ENCODE measurements at regions not wholly inside any gene's neighbourhood (a gene's known extent, or its start where the extent isn't known, plus 50 kb on each side); places are given as distances from the start of the nearest gene placed in this dataset.

- H3K4me3 ChIP-seq (ENCODE audit: low read depth in 1 of 5, low read length in 5 of 5) = no peak overlapping the region
- no peaks in the 10 kb centered on the region for H3K27me3 ChIP-seq (ENCODE audit: control insufficient read depth in 5 of 5, insufficient read depth in 4 of 5, low read length in 5 of 5)
- H3K4me1 ChIP-seq (ENCODE audit: control insufficient read depth in 5 of 5, insufficient read depth in 5 of 5, low read length in 5 of 5) = peaks cover 0 to 6% (median 0%) of the 10 kb centered on the region in 5 donors
- H3K9ac ChIP-seq (ENCODE audit: low read length in 5 of 5) = no peak overlapping the region
- no peaks in the 10 kb centered on the region for H3K36me3 ChIP-seq (ENCODE audit: control insufficient read depth in 5 of 5, insufficient read depth in 5 of 5, low read length in 5 of 5)
- peaks cover 0 to 6% (median under 1%) of the 10 kb centered on the region in 5 donors for H3K9me3 ChIP-seq (ENCODE audit: control insufficient read depth in 5 of 5, low read length in 5 of 5)
- no peak overlapping the region for H3K27ac ChIP-seq (ENCODE audit: low read depth, low read length)
These were observed 228.8 kb downstream of the DHX35 start for GRCh38 chr20:39190666-39191570.

GRCh38 chr20:39188266-39188765 is 226.2 kb downstream of the DHX35 start:
- H3K4me1 ChIP-seq (ENCODE audit: control insufficient read depth in 5 of 5, insufficient read depth in 5 of 5, low read length in 5 of 5) = peaks cover 0 to 6% (median 0%) of the 10 kb centered on the region in 5 donors
- no peak overlapping the region for H3K9ac ChIP-seq (ENCODE audit: low read length in 5 of 5)
- no peak overlapping the region for H3K27ac ChIP-seq (ENCODE audit: low read depth, low read length)
- peaks cover 0 to 24% (median 17%) of the 10 kb centered on the region in 5 donors for H3K9me3 ChIP-seq (ENCODE audit: control insufficient read depth in 5 of 5, low read length in 5 of 5)
- no peaks in the 10 kb centered on the region for H3K27me3 ChIP-seq (ENCODE audit: control insufficient read depth in 5 of 5, insufficient read depth in 4 of 5, low read length in 5 of 5)
- no peak overlapping the region for H3K4me3 ChIP-seq (ENCODE audit: low read depth in 1 of 5, low read length in 5 of 5)
- no peaks in the 10 kb centered on the region for H3K36me3 ChIP-seq (ENCODE audit: control insufficient read depth in 5 of 5, insufficient read depth in 5 of 5, low read length in 5 of 5)

GRCh38 chr20:39181490-39181889 is 219.3 kb downstream of the DHX35 start:
- Histone ChIP-seq H3K4me3 (ENCODE audit: low read depth in 1 of 5, low read length in 5 of 5) (no peak overlapping the region), H3K36me3 (ENCODE audit: control insufficient read depth in 5 of 5, insufficient read depth in 5 of 5, low read length in 5 of 5) (no peaks in the 10 kb centered on the region), H3K4me1 (ENCODE audit: control insufficient read depth in 5 of 5, insufficient read depth in 5 of 5, low read length in 5 of 5) (no peaks in the 10 kb centered on the region), H3K9ac (ENCODE audit: low read length in 5 of 5) (no peak overlapping the region), H3K27me3 (ENCODE audit: control insufficient read depth in 5 of 5, insufficient read depth in 4 of 5, low read length in 5 of 5) (no peaks in the 10 kb centered on the region), H3K9me3 (ENCODE audit: control insufficient read depth in 5 of 5, low read length in 5 of 5) (peaks cover 0 to 22% (median 17%) of the 10 kb centered on the region in 5 donors), H3K27ac (ENCODE audit: low read depth, low read length) (no peak overlapping the region)

- Histone ChIP-seq H3K4me1 (ENCODE audit: control insufficient read depth in 5 of 5, insufficient read depth in 5 of 5, low read length in 5 of 5) (no peaks in the 10 kb centered on the region), H3K9me3 (ENCODE audit: control insufficient read depth in 5 of 5, low read length in 5 of 5) (no peaks in the 10 kb centered on the region), H3K36me3 (ENCODE audit: control insufficient read depth in 5 of 5, insufficient read depth in 5 of 5, low read length in 5 of 5) (no peaks in the 10 kb centered on the region), H3K4me3 (ENCODE audit: low read depth in 1 of 5, low read length in 5 of 5) (no peak overlapping the region), H3K27ac (ENCODE audit: low read depth, low read length) (no peak overlapping the region), H3K27me3 (ENCODE audit: control insufficient read depth in 5 of 5, insufficient read depth in 4 of 5, low read length in 5 of 5) (peaks cover 0 to 8% (median 0%) of the 10 kb centered on the region in 5 donors), H3K9ac (ENCODE audit: low read length in 5 of 5) (no peak overlapping the region)
These were observed 214.3 kb downstream of the DHX35 start for GRCh38 chr20:39176457-39176856.

GRCh38 chr20:39170896-39171463 is 208.8 kb downstream of the DHX35 start:
- Histone ChIP-seq H3K27ac (ENCODE audit: low read depth, low read length) (no peak overlapping the region), H3K4me1 (ENCODE audit: control insufficient read depth in 5 of 5, insufficient read depth in 5 of 5, low read length in 5 of 5) (no peaks in the 10 kb centered on the region), H3K9ac (ENCODE audit: low read length in 5 of 5) (no peak overlapping the region), H3K36me3 (ENCODE audit: control insufficient read depth in 5 of 5, insufficient read depth in 5 of 5, low read length in 5 of 5) (no peaks in the 10 kb centered on the region), H3K27me3 (ENCODE audit: control insufficient read depth in 5 of 5, insufficient read depth in 4 of 5, low read length in 5 of 5) (peaks cover 0 to 7% (median 2%) of the 10 kb centered on the region in 5 donors), H3K4me3 (ENCODE audit: low read depth in 1 of 5, low read length in 5 of 5) (no peak overlapping the region), H3K9me3 (ENCODE audit: control insufficient read depth in 5 of 5, low read length in 5 of 5) (no peaks in the 10 kb centered on the region)

GRCh38 chr20:39165099-39165498 is 203.0 kb downstream of the DHX35 start:
- Histone ChIP-seq H3K4me3 (ENCODE audit: low read depth in 1 of 5, low read length in 5 of 5) (no peak overlapping the region), H3K9me3 (ENCODE audit: control insufficient read depth in 5 of 5, low read length in 5 of 5) (no peaks in the 10 kb centered on the region), H3K4me1 (ENCODE audit: control insufficient read depth in 5 of 5, insufficient read depth in 5 of 5, low read length in 5 of 5) (no peaks in the 10 kb centered on the region), H3K9ac (ENCODE audit: low read length in 5 of 5) (no peak overlapping the region), H3K36me3 (ENCODE audit: control insufficient read depth in 5 of 5, insufficient read depth in 5 of 5, low read length in 5 of 5) (no peaks in the 10 kb centered on the region), H3K27me3 (ENCODE audit: control insufficient read depth in 5 of 5, insufficient read depth in 4 of 5, low read length in 5 of 5) (peaks cover 0 to 8% (median 0%) of the 10 kb centered on the region in 5 donors), H3K27ac (ENCODE audit: low read depth, low read length) (no peak overlapping the region)

GRCh38 chr20:39164642-39165041 is 202.5 kb downstream of the DHX35 start:
- Histone ChIP-seq H3K27me3 (ENCODE audit: control insufficient read depth in 5 of 5, insufficient read depth in 4 of 5, low read length in 5 of 5) (peaks cover 0 to 9% (median 0%) of the 10 kb centered on the region in 5 donors), H3K9me3 (ENCODE audit: control insufficient read depth in 5 of 5, low read length in 5 of 5) (no peaks in the 10 kb centered on the region), H3K4me1 (ENCODE audit: control insufficient read depth in 5 of 5, insufficient read depth in 5 of 5, low read length in 5 of 5) (no peaks in the 10 kb centered on the region), H3K27ac (ENCODE audit: low read depth, low read length) (no peak overlapping the region), H3K4me3 (ENCODE audit: low read depth in 1 of 5, low read length in 5 of 5) (no peak overlapping the region), H3K9ac (ENCODE audit: low read length in 5 of 5) (no peak overlapping the region), H3K36me3 (ENCODE audit: control insufficient read depth in 5 of 5, insufficient read depth in 5 of 5, low read length in 5 of 5) (no peaks in the 10 kb centered on the region)

GRCh38 chr20:39163993-39164392 is 201.8 kb downstream of the DHX35 start:
- Histone ChIP-seq H3K27ac (ENCODE audit: low read depth, low read length) (no peak overlapping the region), H3K9ac (ENCODE audit: low read length in 5 of 5) (no peak overlapping the region), H3K4me1 (ENCODE audit: control insufficient read depth in 5 of 5, insufficient read depth in 5 of 5, low read length in 5 of 5) (no peaks in the 10 kb centered on the region), H3K27me3 (ENCODE audit: control insufficient read depth in 5 of 5, insufficient read depth in 4 of 5, low read length in 5 of 5) (peaks cover 0 to 9% (median 0%) of the 10 kb centered on the region in 5 donors), H3K9me3 (ENCODE audit: control insufficient read depth in 5 of 5, low read length in 5 of 5) (no peaks in the 10 kb centered on the region), H3K36me3 (ENCODE audit: control insufficient read depth in 5 of 5, insufficient read depth in 5 of 5, low read length in 5 of 5) (no peaks in the 10 kb centered on the region), H3K4me3 (ENCODE audit: low read depth in 1 of 5, low read length in 5 of 5) (no peak overlapping the region)

- no peaks in the 10 kb centered on the region for H3K9me3 ChIP-seq (ENCODE audit: control insufficient read depth in 5 of 5, low read length in 5 of 5)
- no peak overlapping the region for H3K9ac ChIP-seq (ENCODE audit: low read length in 5 of 5)
- H3K36me3 ChIP-seq (ENCODE audit: control insufficient read depth in 5 of 5, insufficient read depth in 5 of 5, low read length in 5 of 5) = no peaks in the 10 kb centered on the region
- H3K4me3 ChIP-seq (ENCODE audit: low read depth in 1 of 5, low read length in 5 of 5) = no peak overlapping the region
- H3K27me3 ChIP-seq (ENCODE audit: control insufficient read depth in 5 of 5, insufficient read depth in 4 of 5, low read length in 5 of 5) = peaks cover 4 to 7% (median 4%) of the 10 kb centered on the region in 5 donors
- H3K4me1 ChIP-seq (ENCODE audit: control insufficient read depth in 5 of 5, insufficient read depth in 5 of 5, low read length in 5 of 5) = no peaks in the 10 kb centered on the region
- H3K27ac ChIP-seq (ENCODE audit: low read depth, low read length) = no peak overlapping the region
These were observed 199.8 kb downstream of the DHX35 start for GRCh38 chr20:39161900-39162299.

- H3K9ac ChIP-seq (ENCODE audit: low read length in 5 of 5) = no peak overlapping the region
- H3K36me3 ChIP-seq (ENCODE audit: control insufficient read depth in 5 of 5, insufficient read depth in 5 of 5, low read length in 5 of 5) = no peaks in the 10 kb centered on the region
- no peaks in the 10 kb centered on the region for H3K9me3 ChIP-seq (ENCODE audit: control insufficient read depth in 5 of 5, low read length in 5 of 5)
- H3K4me3 ChIP-seq (ENCODE audit: low read depth in 1 of 5, low read length in 5 of 5) = no peak overlapping the region
- H3K27me3 ChIP-seq (ENCODE audit: control insufficient read depth in 5 of 5, insufficient read depth in 4 of 5, low read length in 5 of 5) = peaks cover 4 to 11% (median 7%) of the 10 kb centered on the region in 5 donors
- H3K4me1 ChIP-seq (ENCODE audit: control insufficient read depth in 5 of 5, insufficient read depth in 5 of 5, low read length in 5 of 5) = no peaks in the 10 kb centered on the region
- no peak overlapping the region for H3K27ac ChIP-seq (ENCODE audit: low read depth, low read length)
These were observed 193.8 kb downstream of the DHX35 start for GRCh38 chr20:39155971-39156370.

All from subcutaneous abdominal adipose tissue (tissue), 5 donors.